ENCODE measurements at regions not wholly inside any gene's neighbourhood (a gene's known extent, or its start where the extent isn't known, plus 50 kb on each side); places are given as distances from the start of the nearest gene placed in this dataset.

- TF ChIP-seq SUZ12 (IDR thresholded peaks at IDR 0.05; ENCODE audit: extremely low read depth, insufficient read depth, insufficient read length) (no peak), YY1 (IDR thresholded peaks at IDR 0.05; ENCODE audit: insufficient read depth, insufficient read length) (no peak), ZNF274 (IDR thresholded peaks at IDR 0.05; ENCODE audit: low read depth, low read length) (no peak)
- DNase-seq (ENCODE audit: low read depth, low spot score): no peak
- H3K9me3 ChIP-seq (ENCODE audit: insufficient read depth, low read length): no peaks in the 10 kb centered on the region
- H3K4me3 ChIP-seq (ENCODE audit: insufficient read length, low read depth): no peak overlapping the region
- H3K27me3 ChIP-seq (ENCODE audit: insufficient read depth, insufficient read length): no peaks in the 10 kb centered on the region
- H3K9ac ChIP-seq (ENCODE audit: insufficient read length, low read depth): no peak overlapping the region
- H3K4me1 ChIP-seq (ENCODE audit: insufficient read depth, insufficient read length): no peaks in the 10 kb centered on the region
- H3K36me3 ChIP-seq (ENCODE audit: insufficient read depth, insufficient read length, low read length): no peaks in the 10 kb centered on the region
Observed at GRCh38 chr4:33566649-33567048, 2677.7 kb downstream of the ARAP2 start.

GRCh38 chr4:33577791-33578190, 2666.5 kb downstream of the ARAP2 start:
- no peaks in the 10 kb centered on the region for H3K9me3 ChIP-seq (ENCODE audit: insufficient read depth, low read length)
- H3K9ac ChIP-seq (ENCODE audit: insufficient read length, low read depth): no peak overlapping the region
- no peak for DNase-seq (ENCODE audit: low read depth, low spot score)
- no peaks in the 10 kb centered on the region for H3K4me1 ChIP-seq (ENCODE audit: insufficient read depth, insufficient read length)
- no peak overlapping the region for H3K4me3 ChIP-seq (ENCODE audit: insufficient read length, low read depth)
- TF ChIP-seq SUZ12 (IDR thresholded peaks at IDR 0.05; ENCODE audit: extremely low read depth, insufficient read depth, insufficient read length): no peak
- H3K27me3 ChIP-seq (ENCODE audit: insufficient read depth, insufficient read length): no peaks in the 10 kb centered on the region
- no peaks in the 10 kb centered on the region for H3K36me3 ChIP-seq (ENCODE audit: insufficient read depth, insufficient read length, low read length)

GRCh38 chr4:33579951-33580350, 2664.4 kb downstream of the ARAP2 start:
- Histone ChIP-seq H3K9me3 (ENCODE audit: insufficient read depth, low read length) (no peaks in the 10 kb centered on the region), H3K4me1 (ENCODE audit: insufficient read depth, insufficient read length) (no peaks in the 10 kb centered on the region), H3K9ac (ENCODE audit: insufficient read length, low read depth) (no peak overlapping the region), H3K27me3 (ENCODE audit: insufficient read depth, insufficient read length) (no peaks in the 10 kb centered on the region), H3K36me3 (ENCODE audit: insufficient read depth, insufficient read length, low read length) (no peaks in the 10 kb centered on the region), H3K4me3 (ENCODE audit: insufficient read length, low read depth) (no peak overlapping the region)
- TF ChIP-seq SUZ12 (IDR thresholded peaks at IDR 0.05; ENCODE audit: extremely low read depth, insufficient read depth, insufficient read length) (no peak), YY1 (IDR thresholded peaks at IDR 0.05; ENCODE audit: insufficient read depth, insufficient read length) (no peak), ZNF274 (IDR thresholded peaks at IDR 0.05; ENCODE audit: low read depth, low read length) (no peak)
- DNase-seq (ENCODE audit: low read depth, low spot score): no peak

GRCh38 chr4:33592701-33593100, 2651.6 kb downstream of the ARAP2 start:
- DNase-seq (ENCODE audit: low read depth, low spot score): no peak
- TF ChIP-seq ZNF274 (IDR thresholded peaks at IDR 0.05; ENCODE audit: low read depth, low read length): no peak
- TF ChIP-seq YY1 (IDR thresholded peaks at IDR 0.05; ENCODE audit: insufficient read depth, insufficient read length): no peak
- TF ChIP-seq SUZ12 (IDR thresholded peaks at IDR 0.05; ENCODE audit: extremely low read depth, insufficient read depth, insufficient read length): no peak
- Histone ChIP-seq H3K9ac (ENCODE audit: insufficient read length, low read depth) (no peak overlapping the region), H3K36me3 (ENCODE audit: insufficient read depth, insufficient read length, low read length) (no peaks in the 10 kb centered on the region), H3K4me1 (ENCODE audit: insufficient read depth, insufficient read length) (no peaks in the 10 kb centered on the region), H3K4me3 (ENCODE audit: insufficient read length, low read depth) (no peak overlapping the region), H3K27me3 (ENCODE audit: insufficient read depth, insufficient read length) (no peaks in the 10 kb centered on the region), H3K9me3 (ENCODE audit: insufficient read depth, low read length) (peaks cover 30% of the 10 kb centered on the region)

- Histone ChIP-seq H3K27me3 (ENCODE audit: insufficient read depth, insufficient read length) (no peaks in the 10 kb centered on the region), H3K9ac (ENCODE audit: insufficient read length, low read depth) (no peak overlapping the region), H3K4me3 (ENCODE audit: insufficient read length, low read depth) (no peak overlapping the region), H3K4me1 (ENCODE audit: insufficient read depth, insufficient read length) (no peaks in the 10 kb centered on the region), H3K36me3 (ENCODE audit: insufficient read depth, insufficient read length, low read length) (no peaks in the 10 kb centered on the region), H3K9me3 (ENCODE audit: insufficient read depth, low read length) (peaks cover 32% of the 10 kb centered on the region)
- no peak for DNase-seq (ENCODE audit: low read depth, low spot score)
- TF ChIP-seq YY1 (IDR thresholded peaks at IDR 0.05; ENCODE audit: insufficient read depth, insufficient read length): no peak
- no peak for TF ChIP-seq SUZ12 (IDR thresholded peaks at IDR 0.05; ENCODE audit: extremely low read depth, insufficient read depth, insufficient read length)
- TF ChIP-seq ZNF274 (IDR thresholded peaks at IDR 0.05; ENCODE audit: low read depth, low read length): no peak
Observed at GRCh38 chr4:33606951-33607350, 2637.4 kb downstream of the ARAP2 start.

GRCh38 chr4:33616121-33616520, 2628.2 kb downstream of the ARAP2 start:
- H3K4me3 ChIP-seq (ENCODE audit: insufficient read length, low read depth): no peak overlapping the region
- no peak overlapping the region for H3K9ac ChIP-seq (ENCODE audit: insufficient read length, low read depth)
- peaks cover 27% of the 10 kb centered on the region for H3K9me3 ChIP-seq (ENCODE audit: insufficient read depth, low read length)
- TF ChIP-seq YY1 (IDR thresholded peaks at IDR 0.05; ENCODE audit: insufficient read depth, insufficient read length) (no peak), SUZ12 (IDR thresholded peaks at IDR 0.05; ENCODE audit: extremely low read depth, insufficient read depth, insufficient read length) (no peak)
- H3K27me3 ChIP-seq (ENCODE audit: insufficient read depth, insufficient read length): no peaks in the 10 kb centered on the region
- H3K36me3 ChIP-seq (ENCODE audit: insufficient read depth, insufficient read length, low read length): no peaks in the 10 kb centered on the region
- DNase-seq (ENCODE audit: low read depth, low spot score): no peak
- no peaks in the 10 kb centered on the region for H3K4me1 ChIP-seq (ENCODE audit: insufficient read depth, insufficient read length)

- TF ChIP-seq ZNF274 (IDR thresholded peaks at IDR 0.05; ENCODE audit: low read depth, low read length) (no peak), YY1 (IDR thresholded peaks at IDR 0.05; ENCODE audit: insufficient read depth, insufficient read length) (no peak), SUZ12 (IDR thresholded peaks at IDR 0.05; ENCODE audit: extremely low read depth, insufficient read depth, insufficient read length) (no peak)
- Histone ChIP-seq H3K36me3 (ENCODE audit: insufficient read depth, insufficient read length, low read length) (no peaks in the 10 kb centered on the region), H3K27me3 (ENCODE audit: insufficient read depth, insufficient read length) (no peaks in the 10 kb centered on the region), H3K9me3 (ENCODE audit: insufficient read depth, low read length) (no peaks in the 10 kb centered on the region), H3K9ac (ENCODE audit: insufficient read length, low read depth) (no peak overlapping the region), H3K4me1 (ENCODE audit: insufficient read depth, insufficient read length) (no peaks in the 10 kb centered on the region), H3K4me3 (ENCODE audit: insufficient read length, low read depth) (no peak overlapping the region)
- DNase-seq (ENCODE audit: low read depth, low spot score): no peak
Observed at GRCh38 chr4:33625748-33626147, 2618.6 kb downstream of the ARAP2 start.

GRCh38 chr4:33626221-33626620, 2618.1 kb downstream of the ARAP2 start:
- Histone ChIP-seq H3K9me3 (ENCODE audit: insufficient read depth, low read length) (no peaks in the 10 kb centered on the region), H3K4me1 (ENCODE audit: insufficient read depth, insufficient read length) (no peaks in the 10 kb centered on the region), H3K9ac (ENCODE audit: insufficient read length, low read depth) (no peak overlapping the region), H3K36me3 (ENCODE audit: insufficient read depth, insufficient read length, low read length) (no peaks in the 10 kb centered on the region), H3K4me3 (ENCODE audit: insufficient read length, low read depth) (no peak overlapping the region), H3K27me3 (ENCODE audit: insufficient read depth, insufficient read length) (no peaks in the 10 kb centered on the region)
- TF ChIP-seq YY1 (IDR thresholded peaks at IDR 0.05; ENCODE audit: insufficient read depth, insufficient read length) (no peak), ZNF274 (IDR thresholded peaks at IDR 0.05; ENCODE audit: low read depth, low read length) (no peak), SUZ12 (IDR thresholded peaks at IDR 0.05; ENCODE audit: extremely low read depth, insufficient read depth, insufficient read length) (no peak)
- DNase-seq (ENCODE audit: low read depth, low spot score): no peak

Measured in NT2/D1 (cell line).